ENCODE measurements at regions not wholly inside any gene's neighbourhood (a gene's known extent, or its start where the extent isn't known, plus 50 kb on each side); places are given as distances from the start of the nearest gene placed in this dataset.
A peak's percentile ranks its signal among the peaks of the same experiment; 100 is the strongest.

DNA sequence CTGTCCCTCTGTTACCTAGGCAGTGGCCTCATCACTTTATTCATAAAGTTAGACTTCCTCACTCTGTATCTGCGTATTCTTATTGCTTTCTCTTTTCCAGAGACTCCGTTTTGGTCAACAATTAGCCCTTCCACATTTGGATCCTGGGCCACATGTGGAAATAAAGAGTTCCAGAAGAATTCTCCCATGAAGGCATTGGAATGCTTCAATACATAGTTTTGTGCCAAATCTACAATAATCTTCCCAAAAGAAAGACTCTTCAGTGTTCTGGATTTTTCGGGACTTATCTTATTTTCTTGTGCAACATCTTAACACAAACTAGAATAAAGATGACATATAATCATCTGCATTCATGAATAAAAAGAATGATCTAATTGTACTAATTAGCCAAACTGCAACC is 187.7 kb upstream of the BMP2 start:
- Histone ChIP-seq H3K36me3 (ENCODE audit: control insufficient read depth, insufficient read depth, low read length) (no peaks in the 10 kb centered on the region), H3K27ac (ENCODE audit: low read depth, low read length) (no peak overlapping the region), H3K4me1 (ENCODE audit: control insufficient read depth, insufficient read depth, low read length) (no peaks in the 10 kb centered on the region), H3K9me3 (ENCODE audit: control insufficient read depth, insufficient read depth, low read length) (no peaks in the 10 kb centered on the region), H3K27me3 (ENCODE audit: control insufficient read depth, insufficient read depth, low read length) (no peaks in the 10 kb centered on the region), H3K4me3 (ENCODE audit: low read depth, low read length) (no peak overlapping the region)
- WGBS (ENCODE audit: insufficient coverage): 83% methylated on average over 1 of the region's 3 CpGs
- DNase-seq (ENCODE audit: low read depth in 4 of 6, low spot score in 6 of 6): no peak

- Histone ChIP-seq H3K36me3 (ENCODE audit: control insufficient read depth, insufficient read depth, low read length) (no peaks in the 10 kb centered on the region), H3K27ac (ENCODE audit: low read depth, low read length) (no peak overlapping the region), H3K27me3 (ENCODE audit: control insufficient read depth, insufficient read depth, low read length) (no peaks in the 10 kb centered on the region), H3K4me3 (ENCODE audit: low read depth, low read length) (no peak overlapping the region), H3K4me1 (ENCODE audit: control insufficient read depth, insufficient read depth, low read length) (no peaks in the 10 kb centered on the region), H3K9me3 (ENCODE audit: control insufficient read depth, insufficient read depth, low read length) (no peaks in the 10 kb centered on the region)
- WGBS (ENCODE audit: insufficient coverage): 92% methylated on average over 5 of the region's 5 CpGs
- no peak for DNase-seq (ENCODE audit: low read depth in 4 of 6, low spot score in 6 of 6)
Observed at GRCh38 chr20:6579417-6579816, 188.1 kb upstream of the BMP2 start.

- no peaks in the 10 kb centered on the region for H3K4me1 ChIP-seq (ENCODE audit: control insufficient read depth, insufficient read depth, low read length)
- WGBS (ENCODE audit: insufficient coverage): 20% methylated on average over 1 of the region's 1 CpG
- DNase-seq (ENCODE audit: low read depth in 4 of 6, low spot score in 6 of 6): peak in 1 of 6 donors; percentile 53
Observed at GRCh38 chr20:6577451-6577850, 190.0 kb upstream of the BMP2 start.

DNA sequence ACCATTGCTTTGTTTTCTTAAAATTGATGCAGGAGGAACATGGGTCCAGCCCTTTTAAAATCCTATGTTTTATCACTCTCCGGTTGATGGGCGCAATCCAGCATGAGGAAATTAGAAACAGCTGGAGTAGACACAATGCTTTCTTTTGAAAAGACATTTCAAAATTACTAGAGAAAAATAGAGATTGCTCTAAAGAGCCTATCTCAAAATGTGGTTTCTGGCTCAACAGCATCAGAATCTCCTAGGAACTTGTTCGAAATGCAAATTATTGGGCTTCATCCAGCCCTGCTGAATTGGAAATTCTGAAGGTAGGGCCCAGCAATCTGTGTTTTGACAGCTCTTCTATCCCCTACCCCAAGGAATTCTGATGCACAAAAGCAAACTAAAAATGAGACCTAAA is 190.8 kb upstream of the BMP2 start:
- H3K27me3 ChIP-seq (ENCODE audit: control insufficient read depth, insufficient read depth, low read length): no peaks in the 10 kb centered on the region

More at GRCh38 chr20:6577451-6577850, 190.0 kb upstream of the BMP2 start:
- Histone ChIP-seq H3K36me3 (ENCODE audit: control insufficient read depth, insufficient read depth, low read length) (no peaks in the 10 kb centered on the region), H3K9me3 (ENCODE audit: control insufficient read depth, insufficient read depth, low read length) (no peaks in the 10 kb centered on the region), H3K27ac (ENCODE audit: low read depth, low read length) (no peak overlapping the region), H3K27me3 (ENCODE audit: control insufficient read depth, insufficient read depth, low read length) (no peaks in the 10 kb centered on the region), H3K4me3 (ENCODE audit: low read depth, low read length) (no peak overlapping the region)

DNA sequence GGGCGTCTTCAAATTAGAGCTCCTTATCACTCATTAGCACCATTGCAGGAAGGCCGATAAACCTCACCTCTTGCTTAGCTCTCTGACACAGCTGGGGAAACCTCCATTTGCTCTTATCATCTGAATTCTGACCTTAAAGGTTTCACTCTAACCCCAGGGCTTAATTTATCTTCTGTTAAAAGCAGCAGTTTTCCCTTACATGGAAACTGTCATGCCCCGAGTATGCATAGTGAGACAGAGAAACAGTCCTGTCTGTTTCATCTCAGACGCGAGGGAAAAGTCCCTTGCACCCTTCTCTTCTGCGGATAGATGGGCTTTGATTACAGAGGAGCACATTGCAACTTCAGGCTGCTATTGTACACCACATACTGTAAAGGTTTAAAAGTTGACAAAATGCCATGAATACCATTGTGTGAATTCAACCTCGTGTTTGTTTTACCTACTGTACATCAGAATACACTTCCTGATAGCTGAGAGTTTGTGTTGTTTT is 191.5 kb upstream of the BMP2 start:
- H3K9me3 ChIP-seq (ENCODE audit: control insufficient read depth, insufficient read depth, low read length): no peaks in the 10 kb centered on the region
- no peaks in the 10 kb centered on the region for H3K27me3 ChIP-seq (ENCODE audit: control insufficient read depth, insufficient read depth, low read length)
- H3K36me3 ChIP-seq (ENCODE audit: control insufficient read depth, insufficient read depth, low read length): no peaks in the 10 kb centered on the region
- peak in 2 of 6 donors; percentile 16 to 74 for DNase-seq (ENCODE audit: low read depth in 4 of 6, low spot score in 6 of 6)
- H3K4me3 ChIP-seq (ENCODE audit: low read depth, low read length): no peak overlapping the region
- WGBS (ENCODE audit: insufficient coverage): 37% methylated on average over 6 of the region's 7 CpGs
- H3K27ac ChIP-seq (ENCODE audit: low read depth, low read length): no peak overlapping the region
- no peaks in the 10 kb centered on the region for H3K4me1 ChIP-seq (ENCODE audit: control insufficient read depth, insufficient read depth, low read length)

More for the DNA sequence above, 190.8 kb upstream of the BMP2 start:
- H3K36me3 ChIP-seq (ENCODE audit: control insufficient read depth, insufficient read depth, low read length): no peaks in the 10 kb centered on the region
- no peaks in the 10 kb centered on the region for H3K4me1 ChIP-seq (ENCODE audit: control insufficient read depth, insufficient read depth, low read length)
- no peaks in the 10 kb centered on the region for H3K9me3 ChIP-seq (ENCODE audit: control insufficient read depth, insufficient read depth, low read length)
- WGBS (ENCODE audit: insufficient coverage): 50% methylated on average over 1 of the region's 3 CpGs
- DNase-seq (ENCODE audit: low read depth in 4 of 6, low spot score in 6 of 6): peak in 2 of 6 donors; percentile 32 to 77
- H3K4me3 ChIP-seq (ENCODE audit: low read depth, low read length): no peak overlapping the region
- H3K27ac ChIP-seq (ENCODE audit: low read depth, low read length): no peak overlapping the region

- no CpG with 5 or more reads among the region's 3 CpGs for WGBS (ENCODE audit: insufficient coverage)
Observed at GRCh38 chr20:6566821-6567220, 200.7 kb upstream of the BMP2 start.

GRCh38 chr20:6562111-6562510 is 205.4 kb upstream of the BMP2 start:
- H3K9me3 ChIP-seq (ENCODE audit: control insufficient read depth, insufficient read depth, low read length): no peaks in the 10 kb centered on the region
- no peaks in the 10 kb centered on the region for H3K27me3 ChIP-seq (ENCODE audit: control insufficient read depth, insufficient read depth, low read length)
- H3K4me3 ChIP-seq (ENCODE audit: low read depth, low read length): no peak overlapping the region
- no peak overlapping the region for H3K27ac ChIP-seq (ENCODE audit: low read depth, low read length)
- DNase-seq (ENCODE audit: low read depth in 4 of 6, low spot score in 6 of 6): no peak
- WGBS (ENCODE audit: insufficient coverage): 38% methylated on average over 1 of the region's 3 CpGs
- no peaks in the 10 kb centered on the region for H3K4me1 ChIP-seq (ENCODE audit: control insufficient read depth, insufficient read depth, low read length)
- H3K36me3 ChIP-seq (ENCODE audit: control insufficient read depth, insufficient read depth, low read length): no peaks in the 10 kb centered on the region

More at GRCh38 chr20:6566821-6567220, 200.7 kb upstream of the BMP2 start:
- no peaks in the 10 kb centered on the region for H3K9me3 ChIP-seq (ENCODE audit: control insufficient read depth, insufficient read depth, low read length)
- no peaks in the 10 kb centered on the region for H3K4me1 ChIP-seq (ENCODE audit: control insufficient read depth, insufficient read depth, low read length)
- no peak for DNase-seq (ENCODE audit: low read depth in 4 of 6, low spot score in 6 of 6)
- H3K4me3 ChIP-seq (ENCODE audit: low read depth, low read length): no peak overlapping the region
- no peaks in the 10 kb centered on the region for H3K36me3 ChIP-seq (ENCODE audit: control insufficient read depth, insufficient read depth, low read length)
- H3K27me3 ChIP-seq (ENCODE audit: control insufficient read depth, insufficient read depth, low read length): no peaks in the 10 kb centered on the region
- no peak overlapping the region for H3K27ac ChIP-seq (ENCODE audit: low read depth, low read length)

- WGBS (ENCODE audit: insufficient coverage): 100% methylated on average over 2 of the region's 3 CpGs
- Histone ChIP-seq H3K9me3 (ENCODE audit: control insufficient read depth, insufficient read depth, low read length) (no peaks in the 10 kb centered on the region), H3K36me3 (ENCODE audit: control insufficient read depth, insufficient read depth, low read length) (no peaks in the 10 kb centered on the region)
Observed at GRCh38 chr20:6560978-6561377, 206.5 kb upstream of the BMP2 start.

GRCh38 chr20:6559791-6560190 is 207.7 kb upstream of the BMP2 start:
- H3K4me1 ChIP-seq (ENCODE audit: control insufficient read depth, insufficient read depth, low read length): no peaks in the 10 kb centered on the region
- no peak overlapping the region for H3K27ac ChIP-seq (ENCODE audit: low read depth, low read length)
- DNase-seq (ENCODE audit: low read depth in 4 of 6, low spot score in 6 of 6): no peak
- no peak overlapping the region for H3K4me3 ChIP-seq (ENCODE audit: low read depth, low read length)
- WGBS (ENCODE audit: insufficient coverage): 100% methylated on average over 1 of the region's 4 CpGs
- no peaks in the 10 kb centered on the region for H3K9me3 ChIP-seq (ENCODE audit: control insufficient read depth, insufficient read depth, low read length)
- no peaks in the 10 kb centered on the region for H3K27me3 ChIP-seq (ENCODE audit: control insufficient read depth, insufficient read depth, low read length)
- H3K36me3 ChIP-seq (ENCODE audit: control insufficient read depth, insufficient read depth, low read length): no peaks in the 10 kb centered on the region

More at GRCh38 chr20:6560978-6561377, 206.5 kb upstream of the BMP2 start:
- no peak for DNase-seq (ENCODE audit: low read depth in 4 of 6, low spot score in 6 of 6)
- Histone ChIP-seq H3K4me1 (ENCODE audit: control insufficient read depth, insufficient read depth, low read length) (no peaks in the 10 kb centered on the region), H3K4me3 (ENCODE audit: low read depth, low read length) (no peak overlapping the region), H3K27me3 (ENCODE audit: control insufficient read depth, insufficient read depth, low read length) (no peaks in the 10 kb centered on the region), H3K27ac (ENCODE audit: low read depth, low read length) (no peak overlapping the region)

GRCh38 chr20:6558341-6558740 is 209.1 kb upstream of the BMP2 start:
- Histone ChIP-seq H3K27ac (ENCODE audit: low read depth, low read length) (no peak overlapping the region), H3K36me3 (ENCODE audit: control insufficient read depth, insufficient read depth, low read length) (no peaks in the 10 kb centered on the region), H3K4me1 (ENCODE audit: control insufficient read depth, insufficient read depth, low read length) (no peaks in the 10 kb centered on the region), H3K27me3 (ENCODE audit: control insufficient read depth, insufficient read depth, low read length) (no peaks in the 10 kb centered on the region), H3K4me3 (ENCODE audit: low read depth, low read length) (no peak overlapping the region), H3K9me3 (ENCODE audit: control insufficient read depth, insufficient read depth, low read length) (no peaks in the 10 kb centered on the region)
- WGBS (ENCODE audit: insufficient coverage): no CpG with 5 or more reads among the region's 2 CpGs
- no peak for DNase-seq (ENCODE audit: low read depth in 4 of 6, low spot score in 6 of 6)

All from spinal cord (tissue), 9 donors.